Uterus (tissue), 2 donors: ENCODE measurements at regions not wholly inside any gene's neighbourhood (a gene's known extent, or its start where the extent isn't known, plus 50 kb on each side); places are given as distances from the start of the nearest gene placed in this dataset.

Experiments used
- POLR2A ChIP-seq, 2 donors: fragments of 450-650 bp; IDR thresholded peaks; one replicate each; pipeline ENCODE4 v1.6.1; 2016; ENCODE audit warnings: antibody characterized with exemption in 2 of 2, mild to moderate bottlenecking in 1 of 2, moderate library complexity in 1 of 2
- TF ChIP-seq, protein P1 (sequence below), 4 experiments: fragments of 200-600 bp in 2 of 4; fragments of 450-650 bp in 2 of 4; sonication (generic) in 2 of 4; IDR thresholded peaks; one replicate each; pipeline ENCODE4 v1.5.1; 2016 to 2019; ENCODE audit warnings: antibody characterized with exemption in 4 of 4, mild to moderate bottlenecking in 2 of 4, moderate library complexity in 1 of 4

DNA sequence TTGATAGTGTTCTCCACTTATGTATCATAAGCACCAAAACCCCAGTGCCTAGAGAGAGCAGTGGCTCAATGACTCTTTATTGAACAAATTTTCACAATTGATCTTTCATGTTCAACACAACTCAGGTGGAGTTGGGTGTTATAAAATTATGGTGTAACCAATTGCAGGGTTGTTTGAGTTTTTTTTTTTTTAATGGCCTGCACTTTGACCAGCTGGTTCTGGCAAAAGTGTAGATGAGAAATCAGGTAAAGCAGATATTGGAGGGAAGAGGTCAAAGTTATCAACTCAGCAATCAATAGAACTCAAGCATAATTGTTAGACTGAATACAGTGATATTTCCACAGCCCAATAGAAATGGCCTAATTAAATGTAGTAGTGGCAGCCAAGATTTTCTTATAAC, 1386.3 kb downstream of the SUCLG1 start:
- TF ChIP-seq, protein P1, sequence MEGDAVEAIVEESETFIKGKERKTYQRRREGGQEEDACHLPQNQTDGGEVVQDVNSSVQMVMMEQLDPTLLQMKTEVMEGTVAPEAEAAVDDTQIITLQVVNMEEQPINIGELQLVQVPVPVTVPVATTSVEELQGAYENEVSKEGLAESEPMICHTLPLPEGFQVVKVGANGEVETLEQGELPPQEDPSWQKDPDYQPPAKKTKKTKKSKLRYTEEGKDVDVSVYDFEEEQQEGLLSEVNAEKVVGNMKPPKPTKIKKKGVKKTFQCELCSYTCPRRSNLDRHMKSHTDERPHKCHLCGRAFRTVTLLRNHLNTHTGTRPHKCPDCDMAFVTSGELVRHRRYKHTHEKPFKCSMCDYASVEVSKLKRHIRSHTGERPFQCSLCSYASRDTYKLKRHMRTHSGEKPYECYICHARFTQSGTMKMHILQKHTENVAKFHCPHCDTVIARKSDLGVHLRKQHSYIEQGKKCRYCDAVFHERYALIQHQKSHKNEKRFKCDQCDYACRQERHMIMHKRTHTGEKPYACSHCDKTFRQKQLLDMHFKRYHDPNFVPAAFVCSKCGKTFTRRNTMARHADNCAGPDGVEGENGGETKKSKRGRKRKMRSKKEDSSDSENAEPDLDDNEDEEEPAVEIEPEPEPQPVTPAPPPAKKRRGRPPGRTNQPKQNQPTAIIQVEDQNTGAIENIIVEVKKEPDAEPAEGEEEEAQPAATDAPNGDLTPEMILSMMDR (IDR thresholded peaks at IDR 0.05) = no peak
- no peak for TF ChIP-seq POLR2A (IDR thresholded peaks at IDR 0.05)
